Endodermal cell (in vitro differentiated cells): ENCODE measurements at regions not wholly inside any gene's neighbourhood (a gene's known extent, or its start where the extent isn't known, plus 50 kb on each side); places are given as distances from the start of the nearest gene placed in this dataset.

Experiments used
- DNase-seq: peaks from one replicate; pipeline ENCODE4 v3.0.0-alpha.2; 2017
- H3K27ac ChIP-seq: 2 replicates; pipeline ENCODE4 v1.5.1; 2013; ENCODE audit warnings: mild to moderate bottlenecking, low read depth, low read length, moderate library complexity
- H3K27me3 ChIP-seq: 2 replicates; pipeline ENCODE4 v1.6.1; 2013; ENCODE audit warnings: mild to moderate bottlenecking, low read length, moderate library complexity; ENCODE audit not compliant: insufficient read depth, control insufficient read depth, poor library complexity, severe bottlenecking
- H3K36me3 ChIP-seq: 2 replicates; pipeline ENCODE4 v1.7.0; 2013; ENCODE audit warnings: mild to moderate bottlenecking, low read length, moderate library complexity; ENCODE audit not compliant: control insufficient read depth, insufficient read depth
- H3K4me1 ChIP-seq: one replicate; pipeline ENCODE4 v1.7.0; 2013; ENCODE audit warnings: low read length; ENCODE audit not compliant: control insufficient read depth, insufficient read depth
- H3K4me3 ChIP-seq: 2 replicates; pipeline ENCODE4 v1.5.1; 2013; ENCODE audit warnings: mild to moderate bottlenecking, low read length, moderate library complexity
- H3K9ac ChIP-seq: 2 replicates; pipeline ENCODE4 v1.6.1; 2013; ENCODE audit warnings: mild to moderate bottlenecking, low read length, moderate library complexity; ENCODE audit not compliant: poor library complexity, severe bottlenecking; ENCODE audit errors: extremely low read depth
- H3K9me3 ChIP-seq: 2 replicates; pipeline ENCODE4 v1.6.1; 2013; ENCODE audit warnings: mild to moderate bottlenecking, low read length, moderate library complexity; ENCODE audit not compliant: control insufficient read depth
- H3K27ac Mint-ChIP-seq: 2 replicates; pipeline ENCODE4 v1.8.0; 2020; ENCODE audit warnings: mixed read lengths
- H3K27me3 Mint-ChIP-seq: 2 replicates; pipeline ENCODE4 v1.8.0; 2021; ENCODE audit warnings: mild to moderate bottlenecking, mixed read lengths; ENCODE audit not compliant: insufficient read depth
- H3K36me3 Mint-ChIP-seq: 2 replicates; pipeline ENCODE4 v1.8.0; 2020; ENCODE audit warnings: low read depth, mixed read lengths
- H3K4me1 Mint-ChIP-seq: 2 replicates; pipeline ENCODE4 v1.8.0; 2020; ENCODE audit warnings: mixed read lengths
- H3K4me3 Mint-ChIP-seq: 2 replicates; pipeline ENCODE4 v1.8.0; 2020; ENCODE audit warnings: mild to moderate bottlenecking, moderate library complexity, mixed read lengths
- H3K9me3 Mint-ChIP-seq: 2 replicates; pipeline ENCODE4 v1.8.0; 2020; ENCODE audit warnings: mild to moderate bottlenecking, mixed read lengths
- WGBS, 2 experiments: methylation state at CpG; one replicate each; pipeline versions ENCODE4 v1.1.5 to v1.1.7; 2013; ENCODE audit warnings: missing lambda C conversion rate in 2 of 2, mixed read lengths in 1 of 2; ENCODE audit not compliant: insufficient coverage in 1 of 2, insufficient read length in 1 of 2; 5-methylcytosine and 5-hydroxymethylcytosine counted together
- TF ChIP-seq, protein P1 (sequence below): fragments of 200-600 bp; sonication (generic); conservative IDR thresholded peaks from 2 replicates; pipeline ENCODE4 v1.5.0; 2021; ENCODE audit warnings: antibody characterized with exemption, mild to moderate bottlenecking

DNA sequence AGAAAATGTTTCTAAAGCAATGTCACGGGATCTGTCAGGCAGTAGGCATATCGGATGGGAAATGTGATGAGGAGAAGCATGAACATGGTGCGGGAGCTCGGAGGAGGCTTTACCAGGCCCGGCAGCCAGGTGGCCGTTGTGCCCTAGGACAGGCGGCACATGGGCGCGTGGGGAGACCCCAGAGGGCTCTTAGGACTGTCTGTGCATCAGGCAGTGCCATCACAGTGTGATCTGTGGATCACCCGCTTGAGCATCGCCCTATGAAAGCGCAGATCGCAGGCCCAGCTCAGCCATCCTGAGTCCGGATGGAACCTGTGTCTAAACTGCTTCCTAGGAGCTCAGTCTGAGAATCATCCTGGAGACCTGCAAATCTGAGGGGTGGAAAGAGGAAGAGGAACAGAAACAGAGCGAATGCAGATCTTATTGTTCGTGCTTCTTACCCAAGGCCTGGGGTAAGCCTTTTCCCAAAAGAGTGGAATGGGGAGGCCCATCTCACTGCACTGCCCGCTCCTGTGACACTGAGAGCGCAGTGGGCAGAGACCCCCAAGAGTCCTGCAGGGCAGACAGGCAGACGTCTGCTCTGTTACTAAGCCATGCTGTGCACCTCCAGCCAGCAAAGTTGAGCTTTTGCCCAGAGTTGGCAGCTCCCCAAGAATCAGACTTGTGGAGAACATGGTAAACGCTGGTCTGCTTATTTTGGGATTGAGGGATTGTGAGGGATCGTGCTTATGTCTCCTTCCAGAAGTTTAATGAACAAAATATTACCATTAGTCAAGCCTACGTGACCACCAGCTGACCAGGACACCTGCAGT, 251.0 kb downstream of the RHOU start:
- Histone ChIP-seq H3K9ac (no peak overlapping the region), H3K9me3 (no peaks in the 10 kb centered on the region), H3K4me1 (no peaks in the 10 kb centered on the region), H3K27ac (no peak overlapping the region), H3K4me3 (no peak overlapping the region), H3K27me3 (no peaks in the 10 kb centered on the region), H3K36me3 (no peaks in the 10 kb centered on the region)
- TF ChIP-seq, protein P1, sequence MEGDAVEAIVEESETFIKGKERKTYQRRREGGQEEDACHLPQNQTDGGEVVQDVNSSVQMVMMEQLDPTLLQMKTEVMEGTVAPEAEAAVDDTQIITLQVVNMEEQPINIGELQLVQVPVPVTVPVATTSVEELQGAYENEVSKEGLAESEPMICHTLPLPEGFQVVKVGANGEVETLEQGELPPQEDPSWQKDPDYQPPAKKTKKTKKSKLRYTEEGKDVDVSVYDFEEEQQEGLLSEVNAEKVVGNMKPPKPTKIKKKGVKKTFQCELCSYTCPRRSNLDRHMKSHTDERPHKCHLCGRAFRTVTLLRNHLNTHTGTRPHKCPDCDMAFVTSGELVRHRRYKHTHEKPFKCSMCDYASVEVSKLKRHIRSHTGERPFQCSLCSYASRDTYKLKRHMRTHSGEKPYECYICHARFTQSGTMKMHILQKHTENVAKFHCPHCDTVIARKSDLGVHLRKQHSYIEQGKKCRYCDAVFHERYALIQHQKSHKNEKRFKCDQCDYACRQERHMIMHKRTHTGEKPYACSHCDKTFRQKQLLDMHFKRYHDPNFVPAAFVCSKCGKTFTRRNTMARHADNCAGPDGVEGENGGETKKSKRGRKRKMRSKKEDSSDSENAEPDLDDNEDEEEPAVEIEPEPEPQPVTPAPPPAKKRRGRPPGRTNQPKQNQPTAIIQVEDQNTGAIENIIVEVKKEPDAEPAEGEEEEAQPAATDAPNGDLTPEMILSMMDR = peak; percentile 56
- Mint-ChIP-seq H3K36me3 (no peaks in the 10 kb centered on the region), H3K4me3 (no peak overlapping the region), H3K4me1 (peaks cover 34% of the 10 kb centered on the region), H3K9me3 (no peaks in the 10 kb centered on the region), H3K27me3 (no peaks in the 10 kb centered on the region), H3K27ac (no peak overlapping the region)
- 90 to 94% methylated on average over 16 to 22 of the region's 22 CpGs for WGBS, 2 experiments
- DNase-seq = peak; percentile 47

DNA sequence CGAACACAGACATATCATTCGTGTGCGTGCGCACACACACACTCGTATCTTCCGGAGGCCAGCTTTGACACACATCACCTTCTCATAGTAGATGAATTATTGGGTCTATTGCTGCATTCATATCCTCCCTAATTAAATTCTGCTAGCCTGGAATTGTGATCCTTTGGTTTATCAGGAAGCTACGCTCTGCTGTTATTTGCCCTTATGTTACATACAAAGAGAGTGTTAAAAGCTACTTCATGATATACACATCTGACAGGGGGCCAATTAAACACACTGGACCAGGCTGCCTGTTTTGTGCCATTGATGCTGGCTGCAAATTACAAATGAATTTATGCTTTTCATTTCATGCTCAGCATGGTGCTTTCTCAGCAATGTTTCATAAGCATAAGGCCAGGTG, 252.0 kb downstream of the RHOU start:
- H3K9me3 ChIP-seq = no peaks in the 10 kb centered on the region
- Mint-ChIP-seq H3K27ac (no peak overlapping the region), H3K36me3 (no peaks in the 10 kb centered on the region), H3K4me3 (no peak overlapping the region), H3K4me1 (peaks cover 34% of the 10 kb centered on the region), H3K9me3 (no peaks in the 10 kb centered on the region), H3K27me3 (no peaks in the 10 kb centered on the region)
- H3K4me3 ChIP-seq = no peak overlapping the region
- TF ChIP-seq, protein P1 = no peak
- no peaks in the 10 kb centered on the region for H3K4me1 ChIP-seq
- no peaks in the 10 kb centered on the region for H3K36me3 ChIP-seq
- H3K27ac ChIP-seq = peak overlapping the region; percentile 63
- no peaks in the 10 kb centered on the region for H3K27me3 ChIP-seq
- H3K9ac ChIP-seq = no peak overlapping the region
- WGBS, 2 experiments = 93% methylated on average over 5 to 7 of the region's 7 CpGs
- no peak for DNase-seq

DNA sequence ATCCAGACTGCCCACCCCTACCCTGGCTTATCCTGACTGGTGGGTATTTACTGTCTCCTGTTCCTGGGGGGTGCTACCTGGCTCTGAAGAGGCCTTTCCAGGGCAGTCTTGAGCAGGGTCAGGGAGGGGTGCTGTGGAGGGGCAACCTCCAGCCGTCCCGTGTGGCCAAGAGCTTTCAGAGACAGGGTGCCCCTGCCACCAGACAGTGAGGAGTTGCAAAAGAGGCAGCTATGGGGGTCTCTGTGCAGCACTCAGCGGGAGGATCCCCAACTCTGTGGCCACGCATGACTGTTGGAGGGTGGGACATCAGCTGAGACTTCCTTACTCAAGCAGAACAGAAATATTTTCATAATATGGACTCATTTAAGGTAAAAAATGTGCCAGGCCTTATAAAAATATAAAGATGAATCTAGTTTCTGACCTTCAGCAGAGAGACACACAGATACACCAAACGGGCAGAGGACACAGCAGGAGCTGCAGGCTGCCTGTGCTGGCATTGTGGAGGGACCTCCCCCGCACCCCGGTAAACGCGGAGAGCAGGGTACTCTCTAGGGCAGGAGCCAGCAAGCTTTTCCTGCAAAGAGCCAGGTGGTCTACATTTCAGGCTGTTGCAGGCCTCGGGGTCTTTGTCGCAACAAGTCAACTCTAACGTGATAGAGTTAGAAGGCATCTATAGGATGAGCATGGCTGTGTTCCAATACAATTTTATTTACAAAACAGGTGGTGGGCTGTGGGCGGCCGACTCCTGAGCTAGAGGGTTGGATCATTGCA, 252.6 kb downstream of the RHOU start:
- 82 to 88% methylated on average over 3 to 14 of the region's 14 CpGs for WGBS, 2 experiments
- Mint-ChIP-seq H3K27ac (no peak overlapping the region), H3K4me1 (peaks cover 34% of the 10 kb centered on the region), H3K9me3 (no peaks in the 10 kb centered on the region), H3K36me3 (no peaks in the 10 kb centered on the region), H3K27me3 (no peaks in the 10 kb centered on the region), H3K4me3 (no peak overlapping the region)
- no peak for DNase-seq
- Histone ChIP-seq H3K27me3 (no peaks in the 10 kb centered on the region), H3K9me3 (no peaks in the 10 kb centered on the region), H3K27ac (peak overlapping the region; percentile 63), H3K9ac (no peak overlapping the region), H3K4me1 (no peaks in the 10 kb centered on the region), H3K4me3 (no peak overlapping the region), H3K36me3 (no peaks in the 10 kb centered on the region)
- TF ChIP-seq, protein P1 = no peak
